ENCODE measurements at regions not wholly inside any gene's neighbourhood (a gene's known extent, or its start where the extent isn't known, plus 50 kb on each side); places are given as distances from the start of the nearest gene placed in this dataset.

- H3K27ac ChIP-seq = no peak overlapping the region
- H3K27me3 ChIP-seq = no peaks in the 10 kb centered on the region
- intact Hi-C loops (cut with DNase I) = no loop called here
- ATAC-seq (no peak), DNase-seq (no peak)
- TF ChIP-seq CTCF (IDR thresholded peaks at IDR 0.05) = no peak
- TF ChIP-seq POLR2A (IDR thresholded peaks at IDR 0.05) = no peak
- no peaks in the 10 kb centered on the region for H3K36me3 ChIP-seq
- no peak overlapping the region for H3K4me3 ChIP-seq
- H3K4me1 ChIP-seq = no peaks in the 10 kb centered on the region
- no peaks in the 10 kb centered on the region for H3K9me3 ChIP-seq
- 33% methylated on average over 1 of the region's 1 CpG for WGBS (ENCODE audit: insufficient coverage, low coverage, low lambda C conversion rate, missing lambda C conversion rate)
Measured at GRCh38 chr2:13488965-13489364, 772.2 kb downstream of the TRIB2 start.

- WGBS (ENCODE audit: insufficient coverage, low coverage, low lambda C conversion rate, missing lambda C conversion rate) = 63% methylated on average over 1 of the region's 1 CpG
- no peak overlapping the region for H3K4me3 ChIP-seq
- DNase-seq (no peak), ATAC-seq (no peak)
- H3K9me3 ChIP-seq = no peaks in the 10 kb centered on the region
- no peaks in the 10 kb centered on the region for H3K4me1 ChIP-seq
- TF ChIP-seq CTCF (IDR thresholded peaks at IDR 0.05) (no peak), POLR2A (IDR thresholded peaks at IDR 0.05) (no peak)
- intact Hi-C loops (cut with DNase I) = no loop called here
- H3K27me3 ChIP-seq = no peaks in the 10 kb centered on the region
- no peak overlapping the region for H3K27ac ChIP-seq
- no peaks in the 10 kb centered on the region for H3K36me3 ChIP-seq
Measured at GRCh38 chr2:13492262-13492661, 775.5 kb downstream of the TRIB2 start.

GRCh38 chr2:13495051-13495450 lies 778.3 kb downstream of the TRIB2 start:
- no peak for TF ChIP-seq POLR2A (IDR thresholded peaks at IDR 0.05)
- no peak for TF ChIP-seq CTCF (IDR thresholded peaks at IDR 0.05)
- no peaks in the 10 kb centered on the region for H3K36me3 ChIP-seq
- H3K9me3 ChIP-seq = no peaks in the 10 kb centered on the region
- 51% methylated on average over 2 of the region's 2 CpGs for WGBS (ENCODE audit: insufficient coverage, low coverage, low lambda C conversion rate, missing lambda C conversion rate)
- intact Hi-C loops (cut with DNase I) = no loop called here
- ATAC-seq = no peak
- H3K27me3 ChIP-seq = no peaks in the 10 kb centered on the region
- DNase-seq = no peak
- H3K4me1 ChIP-seq = no peaks in the 10 kb centered on the region
- no peak overlapping the region for H3K4me3 ChIP-seq
- no peak overlapping the region for H3K27ac ChIP-seq

- TF ChIP-seq POLR2A (IDR thresholded peaks at IDR 0.05) (no peak), CTCF (IDR thresholded peaks at IDR 0.05) (no peak)
- Histone ChIP-seq H3K27ac (no peak overlapping the region), H3K27me3 (no peaks in the 10 kb centered on the region), H3K4me1 (no peaks in the 10 kb centered on the region), H3K4me3 (no peak overlapping the region), H3K9me3 (no peaks in the 10 kb centered on the region), H3K36me3 (no peaks in the 10 kb centered on the region)
- ATAC-seq (no peak), DNase-seq (no peak)
- intact Hi-C loops (cut with DNase I) = no loop called here
- 44% methylated on average over 1 of the region's 1 CpG for WGBS (ENCODE audit: insufficient coverage, low coverage, low lambda C conversion rate, missing lambda C conversion rate)
Measured at GRCh38 chr2:13504808-13505207, 788.1 kb downstream of the TRIB2 start.

GRCh38 chr2:13508671-13509070 lies 791.9 kb downstream of the TRIB2 start:
- H3K9me3 ChIP-seq = no peaks in the 10 kb centered on the region
- intact Hi-C loops (cut with DNase I) = no loop called here
- ATAC-seq = no peak
- 35% methylated on average over 1 of the region's 1 CpG for WGBS (ENCODE audit: insufficient coverage, low coverage, low lambda C conversion rate, missing lambda C conversion rate)
- no peaks in the 10 kb centered on the region for H3K36me3 ChIP-seq
- TF ChIP-seq CTCF (IDR thresholded peaks at IDR 0.05) (no peak), POLR2A (IDR thresholded peaks at IDR 0.05) (no peak)
- H3K4me3 ChIP-seq = no peak overlapping the region
- H3K27me3 ChIP-seq = no peaks in the 10 kb centered on the region
- DNase-seq = no peak
- H3K27ac ChIP-seq = no peak overlapping the region
- no peaks in the 10 kb centered on the region for H3K4me1 ChIP-seq

All from right lobe of liver (tissue), 6 donors.